Fibroblast of villous mesenchyme (primary cell): ENCODE measurements at regions not wholly inside any gene's neighbourhood (a gene's known extent, or its start where the extent isn't known, plus 50 kb on each side); places are given as distances from the start of the nearest gene placed in this dataset.
"Not testable (repeated sequence)": the region's sequence is repeated elsewhere in the genome, so short reads cannot be mapped to it uniquely, and the experiment has no call there.

Source experiments
- DNase-seq: peaks from one replicate; pipeline ENCODE4 v3.0.0-alpha.2; 2010; ENCODE audit warnings: low read depth
- H3K4me3 ChIP-seq: 2 replicates; pipeline ENCODE4 v1.5.1; 2011; ENCODE audit warnings: low read depth, mild to moderate bottlenecking, low read length
- TF ChIP-seq, protein P1 (sequence below): IDR thresholded peaks from 2 replicates; pipeline ENCODE4 v1.5.1; 2012; ENCODE audit warnings: low read depth, mild to moderate bottlenecking, low read length; ENCODE audit not compliant: insufficient read depth

GRCh38 chr7:81293806-81294205 is 375.0 kb upstream of the SEMA3C start:
- no peak for DNase-seq
- TF ChIP-seq, protein P1, sequence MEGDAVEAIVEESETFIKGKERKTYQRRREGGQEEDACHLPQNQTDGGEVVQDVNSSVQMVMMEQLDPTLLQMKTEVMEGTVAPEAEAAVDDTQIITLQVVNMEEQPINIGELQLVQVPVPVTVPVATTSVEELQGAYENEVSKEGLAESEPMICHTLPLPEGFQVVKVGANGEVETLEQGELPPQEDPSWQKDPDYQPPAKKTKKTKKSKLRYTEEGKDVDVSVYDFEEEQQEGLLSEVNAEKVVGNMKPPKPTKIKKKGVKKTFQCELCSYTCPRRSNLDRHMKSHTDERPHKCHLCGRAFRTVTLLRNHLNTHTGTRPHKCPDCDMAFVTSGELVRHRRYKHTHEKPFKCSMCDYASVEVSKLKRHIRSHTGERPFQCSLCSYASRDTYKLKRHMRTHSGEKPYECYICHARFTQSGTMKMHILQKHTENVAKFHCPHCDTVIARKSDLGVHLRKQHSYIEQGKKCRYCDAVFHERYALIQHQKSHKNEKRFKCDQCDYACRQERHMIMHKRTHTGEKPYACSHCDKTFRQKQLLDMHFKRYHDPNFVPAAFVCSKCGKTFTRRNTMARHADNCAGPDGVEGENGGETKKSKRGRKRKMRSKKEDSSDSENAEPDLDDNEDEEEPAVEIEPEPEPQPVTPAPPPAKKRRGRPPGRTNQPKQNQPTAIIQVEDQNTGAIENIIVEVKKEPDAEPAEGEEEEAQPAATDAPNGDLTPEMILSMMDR, result no peak
- H3K4me3 ChIP-seq, result no peak overlapping the region

DNA sequence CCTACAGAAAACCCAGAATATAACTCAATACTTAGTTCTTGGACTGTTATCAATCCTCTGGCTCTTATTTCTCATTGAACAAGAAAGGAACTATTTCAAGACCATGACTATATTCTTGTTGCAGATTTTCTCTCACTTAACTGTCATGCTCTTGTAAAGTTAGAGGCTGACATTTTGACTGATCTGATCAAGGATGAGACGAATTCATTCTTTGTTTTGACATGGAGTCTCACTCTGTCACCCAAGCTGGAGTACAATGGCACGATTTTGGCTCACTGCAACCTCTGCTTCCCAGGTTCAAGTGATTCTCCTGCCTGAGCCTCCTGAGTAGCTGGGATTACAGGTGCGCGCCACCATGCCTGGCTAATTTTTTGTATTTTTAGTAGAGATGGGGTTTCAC is 367.9 kb upstream of the SEMA3C start:
- not testable (repeated sequence) for DNase-seq, H3K4me3 ChIP-seq

- no peak overlapping the region for H3K4me3 ChIP-seq
- DNase-seq, result peak; percentile 82
- TF ChIP-seq, protein P1, result no peak
These were observed 366.5 kb upstream of the SEMA3C start for GRCh38 chr7:81285142-81285871.

DNA sequence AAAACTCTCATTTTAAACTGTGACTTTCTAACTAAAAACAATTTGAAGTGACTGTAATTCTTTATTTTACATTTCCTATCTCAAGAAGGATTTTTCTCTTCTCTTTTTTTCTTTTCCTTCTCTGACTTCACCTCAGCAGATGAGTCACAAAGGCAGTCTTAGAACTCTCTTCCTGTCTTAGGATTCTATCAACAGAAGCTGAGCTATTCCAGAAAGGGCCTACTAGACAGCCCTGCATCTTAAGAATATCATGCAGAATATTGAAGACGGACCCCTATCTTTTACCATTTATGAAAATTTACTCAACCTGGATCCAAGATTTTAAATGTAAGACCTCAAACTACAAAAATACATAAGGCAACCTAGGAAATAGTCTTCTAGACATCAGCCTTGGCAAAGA is 365.7 kb upstream of the SEMA3C start:
- H3K4me3 ChIP-seq, result no peak overlapping the region
- DNase-seq, result peak; percentile 76
- TF ChIP-seq, protein P1, result no peak

- no peak for DNase-seq
- H3K4me3 ChIP-seq, result no peak overlapping the region
- TF ChIP-seq, protein P1, result no peak
These were observed 361.7 kb upstream of the SEMA3C start for GRCh38 chr7:81280531-81280930.

GRCh38 chr7:81277691-81278090 is 358.8 kb upstream of the SEMA3C start:
- no peak for DNase-seq
- no peak overlapping the region for H3K4me3 ChIP-seq
- TF ChIP-seq, protein P1, result no peak

GRCh38 chr7:81273601-81274397 is 354.9 kb upstream of the SEMA3C start:
- no peak overlapping the region for H3K4me3 ChIP-seq
- TF ChIP-seq, protein P1, result no peak
- no peak for DNase-seq
